ENCODE measurements at regions not wholly inside any gene's neighbourhood (a gene's known extent, or its start where the extent isn't known, plus 50 kb on each side); places are given as distances from the start of the nearest gene placed in this dataset.

GRCh38 chr5:89929834-89930233, 479.7 kb downstream of the CETN3 start:
- DNase-seq (ENCODE audit: low read depth), result no peak

GRCh38 chr5:89929173-89929572, 480.4 kb downstream of the CETN3 start:
- peak; percentile 7 for DNase-seq (ENCODE audit: low read depth)

GRCh38 chr5:89922161-89922560, 487.4 kb downstream of the CETN3 start:
- no peak for DNase-seq (ENCODE audit: low read depth)

GRCh38 chr5:89917112-89917511, 492.4 kb downstream of the CETN3 start:
- DNase-seq (ENCODE audit: low read depth), result no peak

- DNase-seq (ENCODE audit: low read depth), result no peak
Observed at GRCh38 chr5:89916131-89916530, 493.4 kb downstream of the CETN3 start.

- DNase-seq (ENCODE audit: low read depth), result no peak
Observed at GRCh38 chr5:89908876-89909275, 500.7 kb downstream of the CETN3 start.

GRCh38 chr5:89904442-89904841, 505.1 kb downstream of the CETN3 start:
- no peak for DNase-seq (ENCODE audit: low read depth)

GRCh38 chr5:89901983-89902382, 507.6 kb downstream of the CETN3 start:
- no peak for DNase-seq (ENCODE audit: low read depth)

- no peak for DNase-seq (ENCODE audit: low read depth)
Observed at GRCh38 chr5:89901346-89901745, 508.2 kb downstream of the CETN3 start.

- DNase-seq (ENCODE audit: low read depth), result no peak
Observed at GRCh38 chr5:89900346-89900745, 509.2 kb downstream of the CETN3 start.

- no peak for DNase-seq (ENCODE audit: low read depth)
Observed at GRCh38 chr5:89899559-89899958, 510.0 kb downstream of the CETN3 start.

- no peak for DNase-seq (ENCODE audit: low read depth)
Observed at GRCh38 chr5:89893546-89893945, 516.0 kb downstream of the CETN3 start.

GRCh38 chr5:89885670-89886069, 523.9 kb downstream of the CETN3 start:
- DNase-seq (ENCODE audit: low read depth), result no peak

GRCh38 chr5:89883967-89884366, 525.6 kb downstream of the CETN3 start:
- DNase-seq (ENCODE audit: low read depth), result no peak

GRCh38 chr5:89878140-89879132, 531.1 kb downstream of the CETN3 start:
- DNase-seq (ENCODE audit: low read depth), result peak; percentile 22

GRCh38 chr5:89871906-89872305, 537.6 kb downstream of the CETN3 start:
- DNase-seq (ENCODE audit: low read depth), result no peak

GRCh38 chr5:89869346-89869745, 540.2 kb downstream of the CETN3 start:
- DNase-seq (ENCODE audit: low read depth), result no peak

- DNase-seq (ENCODE audit: low read depth), result no peak
Observed at GRCh38 chr5:89866410-89866809, 543.1 kb downstream of the CETN3 start.

GRCh38 chr5:89864941-89865340, 544.6 kb downstream of the CETN3 start:
- no peak for DNase-seq (ENCODE audit: low read depth)

GRCh38 chr5:89857790-89858189, 551.8 kb downstream of the CETN3 start:
- DNase-seq (ENCODE audit: low read depth), result no peak

- no peak for DNase-seq (ENCODE audit: low read depth)
Observed at GRCh38 chr5:89855417-89855816, 554.1 kb downstream of the CETN3 start.

GRCh38 chr5:89851911-89852310, 557.6 kb downstream of the CETN3 start:
- DNase-seq (ENCODE audit: low read depth), result no peak

GRCh38 chr5:89850513-89850865, 559.1 kb downstream of the CETN3 start:
- no peak for DNase-seq (ENCODE audit: low read depth)

Measured in HS-27A (cell line).